HepG2 (cell line): ENCODE measurements at regions not wholly inside any gene's neighbourhood (a gene's known extent, or its start where the extent isn't known, plus 50 kb on each side); places are given as distances from the start of the nearest gene placed in this dataset.

ENCODE experiments used
- MYNN ChIP-seq: sonication (generic); formaldehyde crosslinking; IDR thresholded peaks from 2 replicates; pipeline ENCODE4 v1.4.0; 2020; ENCODE audit warnings: mild to moderate bottlenecking, low read depth, missing genetic modification reagents
- TCF7 ChIP-seq: sonication (generic); IDR thresholded peaks from 2 replicates; pipeline ENCODE4 v1.6.1; 2016; ENCODE audit warnings: antibody characterized with exemption, low read depth
- THYN1 ChIP-seq: sonication (generic); formaldehyde crosslinking; IDR thresholded peaks from 2 replicates; pipeline ENCODE4 v1.8.1; 2023; ENCODE audit warnings: low read depth, mild to moderate bottlenecking, moderate library complexity, missing genetic modification reagents, borderline replicate concordance
- XRCC5 ChIP-seq: fragments of 200-400 bp; formaldehyde crosslinking; optimal IDR thresholded peaks from 2 replicates; pipeline ENCODE3; 2017; ENCODE audit warnings: mild to moderate bottlenecking, low read length
- ZBTB4 ChIP-seq: sonication (generic); formaldehyde crosslinking; IDR thresholded peaks from 2 replicates; pipeline ENCODE4 v1.4.0; 2020; ENCODE audit warnings: missing genetic modification reagents, mild to moderate bottlenecking, borderline replicate concordance
- ZFP82 ChIP-seq: sonication (generic); formaldehyde crosslinking; IDR thresholded peaks from 2 replicates; pipeline ENCODE4 v1.5.1; 2020; ENCODE audit warnings: mild to moderate bottlenecking, missing genetic modification reagents, borderline replicate concordance
- ZNF160 ChIP-seq: sonication (generic); formaldehyde crosslinking; IDR thresholded peaks from 2 replicates; pipeline ENCODE4 v1.8.0; 2022; ENCODE audit warnings: mild to moderate bottlenecking, inconsistent platforms, missing genetic modification reagents
- ZNF275 ChIP-seq: sonication (generic); formaldehyde crosslinking; IDR thresholded peaks from 2 replicates; pipeline ENCODE4 v1.8.0; 2022; ENCODE audit warnings: missing genetic modification reagents, mild to moderate bottlenecking, inconsistent platforms, borderline replicate concordance
- ZNF350 ChIP-seq: sonication (generic); formaldehyde crosslinking; IDR thresholded peaks from 2 replicates; pipeline ENCODE4 v1.4.0; 2020; ENCODE audit warnings: mild to moderate bottlenecking, low read depth, missing genetic modification reagents, borderline replicate concordance
- ZNF766 ChIP-seq: sonication (generic); formaldehyde crosslinking; IDR thresholded peaks from 2 replicates; pipeline ENCODE4 v1.5.0; 2020; ENCODE audit warnings: missing genetic modification reagents, borderline replicate concordance
- TF ChIP-seq, protein P1 (sequence below): sonication (generic); formaldehyde crosslinking; IDR thresholded peaks from 2 replicates; pipeline ENCODE4 v1.5.0; 2020; ENCODE audit warnings: mild to moderate bottlenecking, missing genetic modification reagents, moderate library complexity
- TF ChIP-seq, protein P2 (sequence below): sonication (generic); formaldehyde crosslinking; IDR thresholded peaks from 2 replicates; pipeline ENCODE4 v1.4.0; 2020; ENCODE audit warnings: missing genetic modification reagents, mild to moderate bottlenecking, borderline replicate concordance
- TF ChIP-seq, protein P3 (sequence below): sonication (generic); formaldehyde crosslinking; IDR thresholded peaks from 2 replicates; pipeline ENCODE4 v1.4.0; 2020; ENCODE audit warnings: low read depth, mild to moderate bottlenecking, missing genetic modification reagents

- no peak for TF ChIP-seq ZNF160 (CRISPR knock-in tag)
- TF ChIP-seq, protein P1, sequence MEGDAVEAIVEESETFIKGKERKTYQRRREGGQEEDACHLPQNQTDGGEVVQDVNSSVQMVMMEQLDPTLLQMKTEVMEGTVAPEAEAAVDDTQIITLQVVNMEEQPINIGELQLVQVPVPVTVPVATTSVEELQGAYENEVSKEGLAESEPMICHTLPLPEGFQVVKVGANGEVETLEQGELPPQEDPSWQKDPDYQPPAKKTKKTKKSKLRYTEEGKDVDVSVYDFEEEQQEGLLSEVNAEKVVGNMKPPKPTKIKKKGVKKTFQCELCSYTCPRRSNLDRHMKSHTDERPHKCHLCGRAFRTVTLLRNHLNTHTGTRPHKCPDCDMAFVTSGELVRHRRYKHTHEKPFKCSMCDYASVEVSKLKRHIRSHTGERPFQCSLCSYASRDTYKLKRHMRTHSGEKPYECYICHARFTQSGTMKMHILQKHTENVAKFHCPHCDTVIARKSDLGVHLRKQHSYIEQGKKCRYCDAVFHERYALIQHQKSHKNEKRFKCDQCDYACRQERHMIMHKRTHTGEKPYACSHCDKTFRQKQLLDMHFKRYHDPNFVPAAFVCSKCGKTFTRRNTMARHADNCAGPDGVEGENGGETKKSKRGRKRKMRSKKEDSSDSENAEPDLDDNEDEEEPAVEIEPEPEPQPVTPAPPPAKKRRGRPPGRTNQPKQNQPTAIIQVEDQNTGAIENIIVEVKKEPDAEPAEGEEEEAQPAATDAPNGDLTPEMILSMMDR (CRISPR knock-in tag), result no peak
- no peak for TF ChIP-seq ZNF275
- no peak for TF ChIP-seq ZBTB4 (CRISPR knock-in tag)
- TF ChIP-seq ZNF350, result no peak
- TF ChIP-seq, protein P2, sequence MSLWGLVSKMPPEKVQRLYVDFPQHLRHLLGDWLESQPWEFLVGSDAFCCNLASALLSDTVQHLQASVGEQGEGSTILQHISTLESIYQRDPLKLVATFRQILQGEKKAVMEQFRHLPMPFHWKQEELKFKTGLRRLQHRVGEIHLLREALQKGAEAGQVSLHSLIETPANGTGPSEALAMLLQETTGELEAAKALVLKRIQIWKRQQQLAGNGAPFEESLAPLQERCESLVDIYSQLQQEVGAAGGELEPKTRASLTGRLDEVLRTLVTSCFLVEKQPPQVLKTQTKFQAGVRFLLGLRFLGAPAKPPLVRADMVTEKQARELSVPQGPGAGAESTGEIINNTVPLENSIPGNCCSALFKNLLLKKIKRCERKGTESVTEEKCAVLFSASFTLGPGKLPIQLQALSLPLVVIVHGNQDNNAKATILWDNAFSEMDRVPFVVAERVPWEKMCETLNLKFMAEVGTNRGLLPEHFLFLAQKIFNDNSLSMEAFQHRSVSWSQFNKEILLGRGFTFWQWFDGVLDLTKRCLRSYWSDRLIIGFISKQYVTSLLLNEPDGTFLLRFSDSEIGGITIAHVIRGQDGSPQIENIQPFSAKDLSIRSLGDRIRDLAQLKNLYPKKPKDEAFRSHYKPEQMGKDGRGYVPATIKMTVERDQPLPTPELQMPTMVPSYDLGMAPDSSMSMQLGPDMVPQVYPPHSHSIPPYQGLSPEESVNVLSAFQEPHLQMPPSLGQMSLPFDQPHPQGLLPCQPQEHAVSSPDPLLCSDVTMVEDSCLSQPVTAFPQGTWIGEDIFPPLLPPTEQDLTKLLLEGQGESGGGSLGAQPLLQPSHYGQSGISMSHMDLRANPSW (CRISPR knock-in tag), result no peak
- TF ChIP-seq TCF7, result no peak
- no peak for TF ChIP-seq THYN1 (CRISPR knock-in tag)
- no peak for TF ChIP-seq MYNN (CRISPR knock-in tag)
- no peak for TF ChIP-seq ZNF766 (CRISPR knock-in tag)
- no peak for TF ChIP-seq ZFP82 (CRISPR knock-in tag)
- TF ChIP-seq, protein P3, sequence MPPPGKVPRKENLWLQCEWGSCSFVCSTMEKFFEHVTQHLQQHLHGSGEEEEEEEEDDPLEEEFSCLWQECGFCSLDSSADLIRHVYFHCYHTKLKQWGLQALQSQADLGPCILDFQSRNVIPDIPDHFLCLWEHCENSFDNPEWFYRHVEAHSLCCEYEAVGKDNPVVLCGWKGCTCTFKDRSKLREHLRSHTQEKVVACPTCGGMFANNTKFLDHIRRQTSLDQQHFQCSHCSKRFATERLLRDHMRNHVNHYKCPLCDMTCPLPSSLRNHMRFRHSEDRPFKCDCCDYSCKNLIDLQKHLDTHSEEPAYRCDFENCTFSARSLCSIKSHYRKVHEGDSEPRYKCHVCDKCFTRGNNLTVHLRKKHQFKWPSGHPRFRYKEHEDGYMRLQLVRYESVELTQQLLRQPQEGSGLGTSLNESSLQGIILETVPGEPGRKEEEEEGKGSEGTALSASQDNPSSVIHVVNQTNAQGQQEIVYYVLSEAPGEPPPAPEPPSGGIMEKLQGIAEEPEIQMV (CRISPR knock-in tag), result no peak
- TF ChIP-seq XRCC5, result no peak
Observed at GRCh38 chr6:53721766-53722165, 56.2 kb upstream of the KLHL31 start.
